CD4-positive, alpha-beta T cell treated with Interleukin-17A for 1 hour (primary cell): ENCODE measurements at regions not wholly inside any gene's neighbourhood (a gene's known extent, or its start where the extent isn't known, plus 50 kb on each side); places are given as distances from the start of the nearest gene placed in this dataset.
A peak's percentile ranks its signal among the peaks of the same experiment; 100 is the strongest.

ENCODE experiments used
- DNase-seq: peaks from one replicate; pipeline ENCODE4 v3.0.0-alpha.2; 2020

- no peak for DNase-seq
Measured at GRCh38 chr5:72010430-72010829, 96.8 kb upstream of the MAP1B start.

- DNase-seq, result no peak
Measured at GRCh38 chr5:72012906-72013305, 94.4 kb upstream of the MAP1B start.

GRCh38 chr5:72013766-72014624, 93.3 kb upstream of the MAP1B start:
- DNase-seq, result no peak

- DNase-seq, result no peak
Measured at GRCh38 chr5:72015103-72015548, 92.1 kb upstream of the MAP1B start.

- peak; percentile 53 for DNase-seq
Measured at GRCh38 chr5:72018143-72018803, 89.0 kb upstream of the MAP1B start.

GRCh38 chr5:72020161-72020983, 86.9 kb upstream of the MAP1B start:
- DNase-seq, result no peak

- DNase-seq, result no peak
Measured at GRCh38 chr5:72021651-72022357, 85.5 kb upstream of the MAP1B start.

- DNase-seq, result no peak
Measured at GRCh38 chr5:72028382-72028781, 78.9 kb upstream of the MAP1B start.

- no peak for DNase-seq
Measured at GRCh38 chr5:72030237-72030636, 77.0 kb upstream of the MAP1B start.

- DNase-seq, result no peak
Measured at GRCh38 chr5:72032788-72033187, 74.5 kb upstream of the MAP1B start.

- no peak for DNase-seq
Measured at GRCh38 chr5:72034770-72035169, 72.5 kb upstream of the MAP1B start.

GRCh38 chr5:72035831-72036230, 71.4 kb upstream of the MAP1B start:
- DNase-seq, result no peak

GRCh38 chr5:72036951-72037350, 70.3 kb upstream of the MAP1B start:
- no peak for DNase-seq

- DNase-seq, result no peak
Measured at GRCh38 chr5:72040513-72040912, 66.8 kb upstream of the MAP1B start.

- no peak for DNase-seq
Measured at GRCh38 chr5:72041654-72042053, 65.6 kb upstream of the MAP1B start.

- DNase-seq, result no peak
Measured at GRCh38 chr5:72042097-72042496, 65.2 kb upstream of the MAP1B start.

GRCh38 chr5:72045692-72046091, 61.6 kb upstream of the MAP1B start:
- no peak for DNase-seq

- DNase-seq, result no peak
Measured at GRCh38 chr5:72046106-72046505, 61.2 kb upstream of the MAP1B start.

- DNase-seq, result no peak
Measured at GRCh38 chr5:72055636-72056035, 51.6 kb upstream of the MAP1B start.
